ENCODE measurements at regions not wholly inside any gene's neighbourhood (a gene's known extent, or its start where the extent isn't known, plus 50 kb on each side); places are given as distances from the start of the nearest gene placed in this dataset.
"Not testable (repeated sequence)": the region's sequence is repeated elsewhere in the genome, so short reads cannot be mapped to it uniquely, and the experiment has no call there.

- peak; percentile 98 for DNase-seq
Observed at GRCh38 chr3:177359593-177360357, 162.5 kb upstream of the TBL1XR1 start.

GRCh38 chr3:177361081-177361938, 164.0 kb upstream of the TBL1XR1 start:
- DNase-seq = peak; percentile 43

GRCh38 chr3:177362626-177363025, 165.3 kb upstream of the TBL1XR1 start:
- DNase-seq = no peak

- no peak for DNase-seq
Observed at GRCh38 chr3:177364236-177364635, 167.0 kb upstream of the TBL1XR1 start.

- not testable (repeated sequence) for DNase-seq
Observed at GRCh38 chr3:177365294-177365693, 168.0 kb upstream of the TBL1XR1 start.

- no peak for DNase-seq
Observed at GRCh38 chr3:177367788-177368187, 170.5 kb upstream of the TBL1XR1 start.

GRCh38 chr3:177370246-177370822, 173.1 kb upstream of the TBL1XR1 start:
- no peak for DNase-seq

- DNase-seq = no peak
Observed at GRCh38 chr3:177371146-177371545, 173.9 kb upstream of the TBL1XR1 start.

- DNase-seq = no peak
Observed at GRCh38 chr3:177371888-177372287, 174.6 kb upstream of the TBL1XR1 start.

GRCh38 chr3:177374323-177374722, 177.0 kb upstream of the TBL1XR1 start:
- no peak for DNase-seq

- DNase-seq = no peak
Observed at GRCh38 chr3:177375316-177375715, 178.0 kb upstream of the TBL1XR1 start.

- DNase-seq = no peak
Observed at GRCh38 chr3:177377166-177377565, 179.9 kb upstream of the TBL1XR1 start.

GRCh38 chr3:177378168-177378567, 180.9 kb upstream of the TBL1XR1 start:
- DNase-seq = no peak

GRCh38 chr3:177379045-177379444, 181.8 kb upstream of the TBL1XR1 start:
- peak; percentile 27 for DNase-seq

- no peak for DNase-seq
Observed at GRCh38 chr3:177381070-177381469, 183.8 kb upstream of the TBL1XR1 start.

GRCh38 chr3:177382944-177383343, 185.7 kb upstream of the TBL1XR1 start:
- DNase-seq = no peak

GRCh38 chr3:177385186-177385585, 187.9 kb upstream of the TBL1XR1 start:
- DNase-seq = no peak

GRCh38 chr3:177385831-177386301, 188.6 kb upstream of the TBL1XR1 start:
- no peak for DNase-seq

GRCh38 chr3:177388209-177388608, 190.9 kb upstream of the TBL1XR1 start:
- no peak for DNase-seq

GRCh38 chr3:177394231-177395024, 197.1 kb upstream of the TBL1XR1 start:
- DNase-seq = not testable (repeated sequence)

GRCh38 chr3:177396733-177397132, 199.5 kb upstream of the TBL1XR1 start:
- DNase-seq = no peak

- DNase-seq = no peak
Observed at GRCh38 chr3:177401375-177401774, 204.1 kb upstream of the TBL1XR1 start.

GRCh38 chr3:177402533-177402932, 205.3 kb upstream of the TBL1XR1 start:
- DNase-seq = no peak

All from hematopoietic multipotent progenitor cell treated with erythropoietin and hydrocortisone succinate and interleukin-3 and kit ligand, for 4 days (in vitro differentiated cells).